C4-2B (cell line): ENCODE measurements at regions not wholly inside any gene's neighbourhood (a gene's known extent, or its start where the extent isn't known, plus 50 kb on each side); places are given as distances from the start of the nearest gene placed in this dataset.

Experiments
- ZFX ChIP-seq: fragments of 450-650 bp; IDR thresholded peaks from 2 replicates; pipeline ENCODE4 v1.6.1; 2017
- TF ChIP-seq, protein P1 (sequence below): fragments of 450-650 bp; conservative IDR thresholded peaks from 2 replicates; pipeline ENCODE4 v1.5.1; 2017; ENCODE audit warnings: mild to moderate bottlenecking

DNA sequence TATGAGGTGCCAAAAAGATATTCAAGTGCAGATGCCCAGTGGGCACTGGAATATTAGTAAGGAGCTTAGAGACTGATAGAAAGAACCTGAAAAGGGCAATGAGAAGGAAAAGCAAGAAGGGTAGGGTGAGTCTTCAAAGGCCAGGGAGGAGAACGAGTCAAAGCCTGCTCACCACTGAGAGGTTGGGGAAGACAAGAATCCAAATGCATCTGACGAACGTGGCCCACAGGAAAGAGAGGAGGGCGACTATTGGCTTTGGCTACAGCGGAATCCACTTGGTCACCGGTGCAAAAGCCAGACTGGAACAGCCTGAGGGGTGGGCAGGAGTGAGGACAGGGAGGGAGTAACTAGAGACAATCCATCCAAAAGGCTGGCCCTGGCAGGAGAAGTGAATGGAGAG, 216.7 kb upstream of the KLF14 start:
- TF ChIP-seq, protein P1, sequence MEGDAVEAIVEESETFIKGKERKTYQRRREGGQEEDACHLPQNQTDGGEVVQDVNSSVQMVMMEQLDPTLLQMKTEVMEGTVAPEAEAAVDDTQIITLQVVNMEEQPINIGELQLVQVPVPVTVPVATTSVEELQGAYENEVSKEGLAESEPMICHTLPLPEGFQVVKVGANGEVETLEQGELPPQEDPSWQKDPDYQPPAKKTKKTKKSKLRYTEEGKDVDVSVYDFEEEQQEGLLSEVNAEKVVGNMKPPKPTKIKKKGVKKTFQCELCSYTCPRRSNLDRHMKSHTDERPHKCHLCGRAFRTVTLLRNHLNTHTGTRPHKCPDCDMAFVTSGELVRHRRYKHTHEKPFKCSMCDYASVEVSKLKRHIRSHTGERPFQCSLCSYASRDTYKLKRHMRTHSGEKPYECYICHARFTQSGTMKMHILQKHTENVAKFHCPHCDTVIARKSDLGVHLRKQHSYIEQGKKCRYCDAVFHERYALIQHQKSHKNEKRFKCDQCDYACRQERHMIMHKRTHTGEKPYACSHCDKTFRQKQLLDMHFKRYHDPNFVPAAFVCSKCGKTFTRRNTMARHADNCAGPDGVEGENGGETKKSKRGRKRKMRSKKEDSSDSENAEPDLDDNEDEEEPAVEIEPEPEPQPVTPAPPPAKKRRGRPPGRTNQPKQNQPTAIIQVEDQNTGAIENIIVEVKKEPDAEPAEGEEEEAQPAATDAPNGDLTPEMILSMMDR: no peak
- no peak for TF ChIP-seq ZFX
